GM19023 (cell line): ENCODE measurements at regions not wholly inside any gene's neighbourhood (a gene's known extent, or its start where the extent isn't known, plus 50 kb on each side); places are given as distances from the start of the nearest gene placed in this dataset.

Experiments used
- ATAC-seq: cut with Tn5 transposase; IDR thresholded peaks from one replicate; pipeline ENCODE4 v1.9.1; 2021; ENCODE audit warnings: mild to moderate bottlenecking, moderate library complexity; ENCODE audit not compliant: unreplicated experiment

DNA sequence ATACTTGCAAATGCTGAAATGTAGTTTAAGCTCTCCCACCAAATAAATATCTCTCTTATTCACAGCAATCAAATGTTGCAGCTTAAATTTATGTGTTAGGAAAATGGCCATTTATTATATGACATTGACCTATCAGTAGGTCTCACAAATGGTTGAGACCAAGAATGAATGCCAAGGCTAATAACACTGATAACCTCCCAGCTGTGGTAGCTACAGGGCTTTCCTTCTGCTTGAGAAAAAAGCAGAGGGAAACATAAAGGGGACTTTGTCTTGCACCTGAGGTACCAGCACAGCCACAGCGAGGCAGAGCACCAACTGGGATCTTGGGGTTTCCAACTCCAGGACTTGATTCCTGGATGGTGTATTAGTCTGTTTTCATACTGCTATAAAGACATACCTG is 73.1 kb upstream of the TTC14 start:
- no peak for ATAC-seq

DNA sequence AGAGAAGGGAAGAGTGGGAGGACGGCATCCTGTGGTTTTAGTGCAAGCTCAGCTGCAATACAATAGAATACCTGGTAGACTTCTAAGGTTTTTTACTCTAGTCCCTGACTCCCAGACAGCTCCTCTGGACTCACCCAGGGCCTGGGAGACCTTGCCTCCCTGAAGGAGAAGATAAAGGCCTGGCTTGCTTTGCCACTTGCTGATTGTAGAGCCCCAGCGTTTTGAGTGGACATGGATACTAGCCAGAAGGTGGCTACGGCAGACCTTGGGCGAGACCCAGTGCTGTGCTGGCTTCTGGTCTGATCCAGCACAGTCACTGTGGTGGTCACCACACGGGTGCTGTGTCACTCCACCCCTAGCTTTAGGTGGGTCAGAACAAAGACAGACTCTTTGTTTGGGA is 72.2 kb upstream of the TTC14 start:
- ATAC-seq = no peak

DNA sequence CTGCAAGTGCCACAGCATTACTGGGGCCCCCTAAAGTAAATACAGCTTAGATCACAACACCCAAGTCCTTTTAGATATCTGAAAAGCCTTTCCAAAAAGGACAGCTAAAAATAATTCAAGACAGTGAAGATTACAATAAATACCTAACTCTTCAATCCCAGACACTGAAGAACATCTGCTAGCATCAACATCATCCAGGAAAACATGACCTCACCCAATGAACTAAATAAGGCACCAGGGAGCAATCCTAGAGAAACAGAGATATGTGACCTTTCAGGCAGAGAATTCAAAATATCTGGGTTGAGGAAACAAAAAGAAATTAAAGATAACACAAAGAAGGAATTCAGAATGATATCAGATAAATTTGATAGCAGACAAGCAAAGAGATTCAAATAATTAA is 71.7 kb upstream of the TTC14 start:
- ATAC-seq = no peak

DNA sequence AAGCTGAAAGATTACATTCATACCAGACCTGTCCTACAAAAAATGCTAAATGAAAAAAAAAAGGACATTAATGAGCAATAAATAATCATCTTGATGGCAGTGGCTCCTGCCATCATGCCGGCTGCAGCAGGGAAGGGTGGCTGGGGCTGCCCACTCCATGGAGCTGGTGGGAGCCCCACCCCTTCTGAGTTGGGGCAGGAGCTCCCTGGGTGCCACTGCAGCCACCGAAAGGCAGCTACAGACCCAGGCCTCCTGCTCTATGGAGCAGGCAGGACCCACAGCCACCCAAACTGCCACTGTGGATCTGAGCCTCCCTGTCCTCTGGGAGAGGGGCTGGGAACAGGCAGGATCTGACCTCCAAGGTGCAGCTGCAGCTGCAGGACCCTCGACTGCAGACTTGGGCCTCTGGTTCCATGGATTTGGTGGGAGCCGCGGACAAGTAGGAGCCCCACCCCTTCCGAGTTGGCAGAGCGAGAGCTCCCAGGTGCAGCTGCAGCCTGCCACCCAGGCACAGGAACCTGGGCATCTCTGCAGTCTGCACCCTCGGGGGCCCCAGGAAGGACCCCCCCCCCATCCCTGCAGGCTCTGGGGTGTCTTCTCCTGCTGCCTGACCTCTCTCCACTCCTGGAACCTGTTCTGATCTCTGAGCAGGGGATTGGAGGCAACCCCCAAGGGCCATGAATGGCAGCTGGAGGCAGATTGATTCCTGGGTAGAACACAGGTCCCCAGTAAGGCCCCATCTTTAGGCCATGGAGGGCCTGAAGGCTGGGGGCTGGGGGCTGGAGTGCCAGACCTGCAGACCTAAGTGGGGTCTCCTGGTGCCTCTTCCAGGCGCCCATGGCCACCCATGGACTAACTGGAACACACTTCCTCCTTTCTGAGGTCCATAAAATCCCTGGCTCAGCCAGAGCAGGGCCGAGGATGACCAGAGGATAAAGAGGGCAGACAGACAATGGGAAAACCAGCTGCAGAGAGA is 70.4 kb upstream of the TTC14 start:
- no peak for ATAC-seq

DNA sequence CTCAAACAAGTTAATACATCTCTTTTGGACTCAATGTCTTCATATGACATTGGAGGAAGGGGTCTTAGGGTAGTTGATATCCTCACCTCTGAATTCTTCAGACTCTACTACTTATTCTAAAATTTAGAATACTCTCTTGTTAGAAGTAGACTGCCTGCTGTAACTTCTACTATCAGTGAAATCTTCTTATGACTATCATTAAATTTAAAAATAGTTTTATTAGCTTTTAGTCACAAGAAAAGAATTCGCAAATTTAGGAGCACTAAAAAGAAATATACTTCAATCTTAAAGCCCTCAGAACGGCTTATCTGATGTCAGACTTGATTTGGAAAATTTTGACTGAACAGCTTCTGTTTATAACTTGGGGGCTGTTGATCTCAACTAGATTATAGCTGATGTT is 67.1 kb upstream of the TTC14 start:
- ATAC-seq = no peak

- no peak for ATAC-seq
Observed at GRCh38 chr3:180538493-180538892, 63.5 kb upstream of the TTC14 start.

GRCh38 chr3:180543877-180544276 is 58.1 kb upstream of the TTC14 start:
- ATAC-seq = no peak

DNA sequence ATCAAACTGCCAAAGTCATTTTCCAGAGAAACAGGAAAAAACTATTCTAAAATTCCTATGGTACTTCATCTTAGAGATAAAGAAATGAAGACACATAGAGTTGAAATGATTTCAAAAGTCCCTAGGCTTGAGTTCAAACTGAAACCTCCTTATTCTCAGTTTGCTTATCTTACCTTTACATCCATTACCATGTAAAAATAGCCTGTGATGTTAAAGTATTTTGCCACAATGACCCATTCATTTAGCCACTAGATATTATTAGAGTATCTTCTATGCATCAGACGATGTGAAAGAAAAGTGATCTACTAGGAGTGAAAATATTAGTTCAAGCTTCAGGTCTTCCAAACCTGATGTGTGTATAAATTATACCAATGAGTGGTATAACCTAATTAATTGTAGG is 55.1 kb upstream of the TTC14 start:
- no peak for ATAC-seq

- ATAC-seq = no peak
Observed at GRCh38 chr3:180548050-180548449, 53.9 kb upstream of the TTC14 start.
